ENCODE measurements at regions not wholly inside any gene's neighbourhood (a gene's known extent, or its start where the extent isn't known, plus 50 kb on each side); places are given as distances from the start of the nearest gene placed in this dataset.

DNA sequence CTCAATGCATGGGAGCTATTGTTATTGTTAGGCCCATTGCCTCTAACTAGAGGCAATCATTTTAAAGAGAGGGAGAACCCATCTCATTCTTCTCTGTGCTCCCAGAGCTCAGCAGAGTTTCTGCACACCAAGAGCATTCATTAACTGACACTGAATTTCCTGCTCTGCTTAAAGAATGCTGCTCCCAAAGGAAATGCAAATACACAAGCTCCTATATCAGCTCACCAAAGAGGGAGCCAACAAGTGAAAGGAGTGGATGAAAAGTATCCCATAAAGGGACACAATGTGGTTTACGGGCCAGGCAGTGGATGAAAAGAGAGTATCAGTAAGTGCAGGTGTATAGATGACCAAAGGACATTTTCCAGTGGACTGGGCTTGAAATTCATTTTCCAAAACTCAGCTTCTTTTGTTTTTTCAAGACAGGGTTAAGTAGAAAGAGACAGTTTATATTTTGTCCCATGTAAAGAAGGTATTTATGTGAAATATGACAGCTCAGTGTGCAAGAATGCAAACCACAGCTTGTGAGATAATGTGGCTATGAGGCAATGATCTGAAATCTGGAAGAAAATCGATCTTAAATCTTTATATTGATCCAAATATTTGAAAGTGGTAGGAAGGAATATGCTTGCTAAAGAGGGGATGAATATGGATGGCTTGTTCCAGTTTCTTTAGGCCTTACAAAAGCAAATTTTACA is 207.7 kb upstream of the CAMK1G start:
- Histone ChIP-seq H3K36me3 (no peaks in the 10 kb centered on the region), H3K27me3 (no peaks in the 10 kb centered on the region), H3K4me3 (no peak overlapping the region), H3K4me1 (no peaks in the 10 kb centered on the region), H3K9me3 (no peaks in the 10 kb centered on the region), H3K27ac (no peak overlapping the region)
- no peak for DNase-seq
- intact Hi-C loops (cut with DNase I) = no loop called here
- TF ChIP-seq EP300 (IDR thresholded peaks at IDR 0.05) (no peak), POLR2A (IDR thresholded peaks at IDR 0.05) (no peak), POLR2AphosphoS5 (IDR thresholded peaks at IDR 0.05) (no peak)
- TF ChIP-seq, protein P1, sequence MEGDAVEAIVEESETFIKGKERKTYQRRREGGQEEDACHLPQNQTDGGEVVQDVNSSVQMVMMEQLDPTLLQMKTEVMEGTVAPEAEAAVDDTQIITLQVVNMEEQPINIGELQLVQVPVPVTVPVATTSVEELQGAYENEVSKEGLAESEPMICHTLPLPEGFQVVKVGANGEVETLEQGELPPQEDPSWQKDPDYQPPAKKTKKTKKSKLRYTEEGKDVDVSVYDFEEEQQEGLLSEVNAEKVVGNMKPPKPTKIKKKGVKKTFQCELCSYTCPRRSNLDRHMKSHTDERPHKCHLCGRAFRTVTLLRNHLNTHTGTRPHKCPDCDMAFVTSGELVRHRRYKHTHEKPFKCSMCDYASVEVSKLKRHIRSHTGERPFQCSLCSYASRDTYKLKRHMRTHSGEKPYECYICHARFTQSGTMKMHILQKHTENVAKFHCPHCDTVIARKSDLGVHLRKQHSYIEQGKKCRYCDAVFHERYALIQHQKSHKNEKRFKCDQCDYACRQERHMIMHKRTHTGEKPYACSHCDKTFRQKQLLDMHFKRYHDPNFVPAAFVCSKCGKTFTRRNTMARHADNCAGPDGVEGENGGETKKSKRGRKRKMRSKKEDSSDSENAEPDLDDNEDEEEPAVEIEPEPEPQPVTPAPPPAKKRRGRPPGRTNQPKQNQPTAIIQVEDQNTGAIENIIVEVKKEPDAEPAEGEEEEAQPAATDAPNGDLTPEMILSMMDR (IDR thresholded peaks at IDR 0.05) = no peak
- 57 to 69% methylated on average over 2 of the region's 2 CpGs for WGBS, 2 donors

DNA sequence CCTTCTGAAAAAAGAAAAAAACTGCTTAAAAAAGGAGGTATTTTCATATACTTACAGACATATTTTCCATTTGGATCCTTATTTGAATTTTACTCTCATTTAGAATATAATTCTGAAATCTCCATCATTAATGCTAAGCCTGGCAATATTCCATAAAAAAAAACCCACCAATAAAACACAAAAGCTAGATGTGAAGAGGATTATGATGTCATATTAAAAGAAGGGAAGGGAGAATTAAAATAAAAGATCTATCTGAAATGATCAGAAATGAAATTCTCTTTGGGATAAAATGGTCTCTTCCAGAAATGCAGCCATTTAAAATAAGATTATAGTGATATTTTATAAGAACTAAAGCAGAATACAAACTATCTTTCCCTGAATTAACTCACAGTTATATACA is 206.7 kb upstream of the CAMK1G start:
- TF ChIP-seq POLR2A (IDR thresholded peaks at IDR 0.05) (no peak), POLR2AphosphoS5 (IDR thresholded peaks at IDR 0.05) (no peak), EP300 (IDR thresholded peaks at IDR 0.05) (no peak)
- TF ChIP-seq, protein P1 (IDR thresholded peaks at IDR 0.05) = no peak
- no peak for DNase-seq
- H3K36me3 ChIP-seq = no peaks in the 10 kb centered on the region
- intact Hi-C loops (cut with DNase I) = no loop called here
- H3K27ac ChIP-seq = no peak overlapping the region
- no peaks in the 10 kb centered on the region for H3K27me3 ChIP-seq
- no peak overlapping the region for H3K4me3 ChIP-seq
- no peaks in the 10 kb centered on the region for H3K4me1 ChIP-seq
- no peaks in the 10 kb centered on the region for H3K9me3 ChIP-seq

DNA sequence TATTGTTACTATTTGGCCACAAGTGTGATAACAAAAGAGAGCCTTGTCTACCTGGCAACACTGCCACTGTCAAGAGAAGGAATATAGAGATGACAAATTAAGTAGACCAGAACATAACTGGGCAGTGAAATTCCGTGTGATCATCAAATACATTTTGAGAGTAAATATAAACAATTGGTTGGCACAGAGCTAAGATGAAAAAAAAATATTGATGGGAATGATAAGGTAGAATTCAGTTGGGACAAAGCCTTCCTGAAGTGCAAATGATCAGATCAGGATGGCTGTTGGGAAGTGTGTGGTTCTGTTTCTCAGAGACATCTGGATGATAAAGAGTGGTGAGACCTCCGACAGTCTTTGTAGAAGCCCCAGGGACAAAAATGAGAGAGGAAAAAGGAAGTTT is 205.5 kb upstream of the CAMK1G start:
- intact Hi-C loops (cut with DNase I) = no loop called here
- DNase-seq = no peak
- Histone ChIP-seq H3K36me3 (no peaks in the 10 kb centered on the region), H3K4me1 (no peaks in the 10 kb centered on the region), H3K27me3 (no peaks in the 10 kb centered on the region), H3K9me3 (no peaks in the 10 kb centered on the region), H3K4me3 (no peak overlapping the region), H3K27ac (no peak overlapping the region)
- WGBS, 2 donors = 66 to 79% methylated on average over 2 of the region's 2 CpGs
- TF ChIP-seq POLR2AphosphoS5 (IDR thresholded peaks at IDR 0.05) (no peak), EP300 (IDR thresholded peaks at IDR 0.05) (no peak), POLR2A (IDR thresholded peaks at IDR 0.05) (no peak)
- TF ChIP-seq, protein P1 (IDR thresholded peaks at IDR 0.05) = no peak

DNA sequence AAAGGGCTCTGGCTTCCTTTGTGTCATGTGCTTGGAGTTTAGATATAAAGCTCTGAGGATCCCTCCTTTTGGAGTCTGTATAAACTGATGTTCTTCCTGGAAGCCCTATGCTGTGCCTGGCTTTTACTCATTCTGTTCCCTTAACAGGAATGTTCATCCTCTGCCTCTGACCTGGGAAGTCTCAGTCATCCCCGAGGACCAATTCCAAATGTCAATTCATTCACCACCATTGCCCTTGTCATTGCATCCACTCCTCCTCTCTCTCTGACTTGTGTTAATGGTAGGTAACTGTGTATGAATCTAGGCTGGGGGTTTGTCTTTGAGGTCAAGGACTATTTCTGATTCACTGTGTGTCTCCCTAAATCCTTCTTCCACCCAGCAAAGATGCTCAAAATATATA is 204.2 kb upstream of the CAMK1G start:
- Histone ChIP-seq H3K4me3 (no peak overlapping the region), H3K4me1 (no peaks in the 10 kb centered on the region), H3K9me3 (no peaks in the 10 kb centered on the region), H3K27ac (no peak overlapping the region), H3K36me3 (no peaks in the 10 kb centered on the region), H3K27me3 (no peaks in the 10 kb centered on the region)
- no peak for DNase-seq
- TF ChIP-seq POLR2A (IDR thresholded peaks at IDR 0.05) (no peak), POLR2AphosphoS5 (IDR thresholded peaks at IDR 0.05) (no peak), EP300 (IDR thresholded peaks at IDR 0.05) (no peak)
- TF ChIP-seq, protein P1 (IDR thresholded peaks at IDR 0.05) = no peak
- intact Hi-C loops (cut with DNase I) = no loop called here
- 71 to 92% methylated on average over 1 of the region's 1 CpG for WGBS, 2 donors

DNA sequence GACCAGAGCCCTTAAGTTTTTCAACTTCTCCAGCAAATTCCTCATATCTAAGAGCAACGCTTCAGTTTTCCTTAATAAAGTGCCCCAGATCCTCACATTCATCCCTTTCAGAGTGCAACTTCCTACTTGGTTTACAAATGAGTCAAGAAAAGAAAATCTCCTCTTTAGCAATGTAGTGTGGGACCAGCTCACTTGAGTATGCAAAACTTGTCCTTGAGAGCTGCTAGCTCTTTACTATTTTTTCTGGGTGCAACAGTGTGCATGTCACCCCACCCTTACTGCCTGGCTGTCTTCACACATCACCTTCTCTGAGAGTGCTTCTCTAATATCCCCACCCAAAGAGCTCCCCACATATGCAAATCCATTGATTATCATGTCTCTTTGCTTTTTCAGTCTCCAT is 203.1 kb upstream of the CAMK1G start:
- no peak for DNase-seq
- TF ChIP-seq, protein P1 (IDR thresholded peaks at IDR 0.05) = no peak
- TF ChIP-seq POLR2AphosphoS5 (IDR thresholded peaks at IDR 0.05) (no peak), EP300 (IDR thresholded peaks at IDR 0.05) (no peak), POLR2A (IDR thresholded peaks at IDR 0.05) (no peak)
- Histone ChIP-seq H3K9me3 (no peaks in the 10 kb centered on the region), H3K4me3 (no peak overlapping the region), H3K27ac (no peak overlapping the region), H3K27me3 (no peaks in the 10 kb centered on the region), H3K36me3 (no peaks in the 10 kb centered on the region), H3K4me1 (no peaks in the 10 kb centered on the region)
- whole genome bisulfite sequencing, 2 donors = 69 to 87% methylated on average over 1 of the region's 1 CpG
- intact Hi-C loops (cut with DNase I) = no loop called here

Data from sigmoid colon (tissue), 6 donors.